ENCODE measurements at regions not wholly inside any gene's neighbourhood (a gene's known extent, or its start where the extent isn't known, plus 50 kb on each side); places are given as distances from the start of the nearest gene placed in this dataset.

DNA sequence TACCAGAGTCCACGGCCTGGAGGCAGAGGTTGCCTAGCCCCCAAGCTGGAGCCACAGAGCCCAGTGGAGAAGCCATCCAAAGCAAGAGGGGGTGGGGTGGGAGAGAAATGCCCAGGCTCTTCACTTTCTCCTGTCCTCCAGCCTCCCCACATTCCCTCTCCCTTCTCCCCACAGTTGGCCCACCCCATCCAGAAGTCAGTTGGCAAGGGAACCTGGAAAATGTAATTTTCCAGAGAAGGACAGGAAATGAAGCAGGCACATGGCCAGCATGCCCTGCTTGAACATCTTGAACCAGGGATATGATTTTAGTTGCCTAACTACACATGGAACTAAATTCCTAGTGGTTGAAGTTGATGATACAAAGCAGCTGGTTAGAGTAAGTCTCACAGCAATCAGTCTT, 73.3 kb upstream of the IRX6 start:
- H3K4me1 Mint-ChIP-seq (ENCODE audit: insufficient read depth, unreplicated experiment): no peaks in the 10 kb centered on the region
- no peak overlapping the region for H3K27ac Mint-ChIP-seq (ENCODE audit: low read depth, unreplicated experiment)
- BruUV-seq (replicated peaks): no TSS peak
- TF ChIP-seq, protein P1, sequence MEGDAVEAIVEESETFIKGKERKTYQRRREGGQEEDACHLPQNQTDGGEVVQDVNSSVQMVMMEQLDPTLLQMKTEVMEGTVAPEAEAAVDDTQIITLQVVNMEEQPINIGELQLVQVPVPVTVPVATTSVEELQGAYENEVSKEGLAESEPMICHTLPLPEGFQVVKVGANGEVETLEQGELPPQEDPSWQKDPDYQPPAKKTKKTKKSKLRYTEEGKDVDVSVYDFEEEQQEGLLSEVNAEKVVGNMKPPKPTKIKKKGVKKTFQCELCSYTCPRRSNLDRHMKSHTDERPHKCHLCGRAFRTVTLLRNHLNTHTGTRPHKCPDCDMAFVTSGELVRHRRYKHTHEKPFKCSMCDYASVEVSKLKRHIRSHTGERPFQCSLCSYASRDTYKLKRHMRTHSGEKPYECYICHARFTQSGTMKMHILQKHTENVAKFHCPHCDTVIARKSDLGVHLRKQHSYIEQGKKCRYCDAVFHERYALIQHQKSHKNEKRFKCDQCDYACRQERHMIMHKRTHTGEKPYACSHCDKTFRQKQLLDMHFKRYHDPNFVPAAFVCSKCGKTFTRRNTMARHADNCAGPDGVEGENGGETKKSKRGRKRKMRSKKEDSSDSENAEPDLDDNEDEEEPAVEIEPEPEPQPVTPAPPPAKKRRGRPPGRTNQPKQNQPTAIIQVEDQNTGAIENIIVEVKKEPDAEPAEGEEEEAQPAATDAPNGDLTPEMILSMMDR (IDR thresholded peaks at IDR 0.05; ENCODE audit: unreplicated experiment): no peak
- intact Hi-C loops (cut with micrococcal nuclease): no loop called here
- DNase-seq (ENCODE audit: unreplicated experiment): no peak
- no peaks in the 10 kb centered on the region for H3K27me3 Mint-ChIP-seq (ENCODE audit: insufficient read depth, unreplicated experiment)
- H3K36me3 Mint-ChIP-seq (ENCODE audit: insufficient read depth, unreplicated experiment): no peaks in the 10 kb centered on the region
- H3K4me3 Mint-ChIP-seq (ENCODE audit: unreplicated experiment): no peak overlapping the region
- CTCF ChIA-PET: interaction anchor here (0.7 kb wide), 1 partner anchor 172 kb away, joined by 3 read pairs; no protein-coding TSS in a partner anchor
- peaks cover 12% of the 10 kb centered on the region for H3K9me3 Mint-ChIP-seq (ENCODE audit: unreplicated experiment)
- POLR2A ChIA-PET: no interaction called here

GRCh38 chr16:55251151-55251550, 72.9 kb upstream of the IRX6 start:
- POLR2A ChIA-PET: no interaction called here
- TF ChIP-seq, protein P1 (IDR thresholded peaks at IDR 0.05; ENCODE audit: unreplicated experiment): no peak

DNA sequence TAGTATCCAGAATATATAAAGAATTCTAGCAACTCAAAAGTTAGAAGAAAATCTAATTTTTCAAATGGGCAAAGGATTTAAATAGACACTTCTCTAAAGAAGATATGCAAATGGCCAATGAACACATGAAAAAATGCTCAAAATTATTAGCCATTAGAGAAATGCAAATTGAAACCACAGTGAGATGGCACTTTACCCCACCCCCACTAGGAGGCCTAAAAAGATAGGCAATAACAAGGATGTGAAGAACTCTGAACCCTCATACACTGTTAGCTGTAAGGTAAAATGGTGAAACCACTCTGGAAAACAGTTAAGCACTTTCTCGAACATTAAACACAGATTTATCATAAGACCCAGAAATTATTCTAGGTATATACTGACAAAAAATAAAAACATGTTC, 71.4 kb upstream of the IRX6 start:
- intact Hi-C loops (cut with micrococcal nuclease): no loop called here
- ChIA-PET POLR2A (no interaction called here), CTCF (interaction anchor here (0.7 to 1.0 kb wide), 3 partner anchors 10 to 303 kb away, joined by 3 read pairs; no protein-coding TSS in a partner anchor)
- H3K36me3 Mint-ChIP-seq (ENCODE audit: insufficient read depth, unreplicated experiment): no peaks in the 10 kb centered on the region
- TF ChIP-seq, protein P1 (IDR thresholded peaks at IDR 0.05; ENCODE audit: unreplicated experiment): no peak
- no peak overlapping the region for H3K4me3 Mint-ChIP-seq (ENCODE audit: unreplicated experiment)
- BruUV-seq (replicated peaks): no TSS peak
- H3K9me3 Mint-ChIP-seq (ENCODE audit: unreplicated experiment): peaks cover 12% of the 10 kb centered on the region
- no peak for DNase-seq (ENCODE audit: unreplicated experiment)
- H3K4me1 Mint-ChIP-seq (ENCODE audit: insufficient read depth, unreplicated experiment): no peaks in the 10 kb centered on the region
- H3K27ac Mint-ChIP-seq (ENCODE audit: low read depth, unreplicated experiment): no peak overlapping the region
- no peaks in the 10 kb centered on the region for H3K27me3 Mint-ChIP-seq (ENCODE audit: insufficient read depth, unreplicated experiment)

More at GRCh38 chr16:55251151-55251550, 72.9 kb upstream of the IRX6 start:
- Mint-ChIP-seq H3K4me1 (ENCODE audit: insufficient read depth, unreplicated experiment) (no peaks in the 10 kb centered on the region), H3K36me3 (ENCODE audit: insufficient read depth, unreplicated experiment) (no peaks in the 10 kb centered on the region), H3K4me3 (ENCODE audit: unreplicated experiment) (no peak overlapping the region), H3K27ac (ENCODE audit: low read depth, unreplicated experiment) (no peak overlapping the region), H3K27me3 (ENCODE audit: insufficient read depth, unreplicated experiment) (no peaks in the 10 kb centered on the region), H3K9me3 (ENCODE audit: unreplicated experiment) (peaks cover 12% of the 10 kb centered on the region)
- no peak for DNase-seq (ENCODE audit: unreplicated experiment)
- intact Hi-C loops (cut with micrococcal nuclease): no loop called here
- CTCF ChIA-PET: interaction anchor here (0.7 kb wide), 1 partner anchor 172 kb away, joined by 3 read pairs; no protein-coding TSS in a partner anchor
- no TSS peak for BruUV-seq (replicated peaks)

- H3K36me3 Mint-ChIP-seq (ENCODE audit: insufficient read depth, unreplicated experiment): no peaks in the 10 kb centered on the region
- intact Hi-C loops (cut with micrococcal nuclease): no loop called here
- ChIA-PET POLR2A (no interaction called here), CTCF (no interaction called here)
- no TSS peak for BruUV-seq (replicated peaks)
- DNase-seq (ENCODE audit: unreplicated experiment): no peak
- no peak overlapping the region for H3K27ac Mint-ChIP-seq (ENCODE audit: low read depth, unreplicated experiment)
- no peak overlapping the region for H3K4me3 Mint-ChIP-seq (ENCODE audit: unreplicated experiment)
- H3K4me1 Mint-ChIP-seq (ENCODE audit: insufficient read depth, unreplicated experiment): no peaks in the 10 kb centered on the region
- H3K27me3 Mint-ChIP-seq (ENCODE audit: insufficient read depth, unreplicated experiment): no peaks in the 10 kb centered on the region
- H3K9me3 Mint-ChIP-seq (ENCODE audit: unreplicated experiment): peaks cover 12% of the 10 kb centered on the region
- TF ChIP-seq, protein P1 (IDR thresholded peaks at IDR 0.05; ENCODE audit: unreplicated experiment): no peak
Measured at GRCh38 chr16:55253987-55254386, 70.0 kb upstream of the IRX6 start.
